NCI-H1436 (cell line): ENCODE measurements at regions not wholly inside any gene's neighbourhood (a gene's known extent, or its start where the extent isn't known, plus 50 kb on each side); places are given as distances from the start of the nearest gene placed in this dataset.
"Not testable (repeated sequence)": the region's sequence is repeated elsewhere in the genome, so short reads cannot be mapped to it uniquely, and the experiment has no call there.

Experiments
- DNase-seq: peaks from one replicate; lab custom pipeline; 2025; lab: John Stamatoyannopoulos, UW

DNA sequence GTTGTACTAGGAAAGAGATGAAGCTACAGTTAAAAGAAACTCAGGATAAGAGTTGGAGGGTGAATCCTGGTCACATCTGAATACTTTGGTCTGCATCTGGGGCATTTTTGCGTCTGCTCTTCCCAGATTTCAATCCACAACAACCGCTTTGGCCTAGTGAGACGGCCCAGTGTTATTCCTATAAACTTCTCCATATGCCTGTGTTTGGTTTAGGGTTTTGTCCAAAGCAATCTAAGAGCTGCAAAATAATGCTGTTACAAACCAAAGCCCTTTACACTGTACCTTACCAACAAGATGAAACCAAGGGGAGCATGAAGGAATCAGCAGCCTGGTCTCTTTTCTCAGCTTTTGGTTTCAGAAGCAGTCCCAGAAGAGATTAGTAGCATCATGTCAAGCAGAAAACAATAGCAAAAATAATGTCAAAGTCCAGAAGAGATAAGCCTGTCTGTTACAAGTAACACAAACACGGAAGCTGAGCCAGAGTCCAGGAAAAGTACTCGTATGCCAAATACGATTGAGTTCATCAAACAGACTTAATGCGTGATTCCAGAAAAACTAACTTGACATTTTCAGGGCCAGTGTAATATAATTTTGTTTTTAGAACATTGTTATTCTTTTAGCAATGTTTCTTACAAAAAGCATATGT lies 379.9 kb upstream of the ACO1 start:
- DNase-seq, result no peak

DNA sequence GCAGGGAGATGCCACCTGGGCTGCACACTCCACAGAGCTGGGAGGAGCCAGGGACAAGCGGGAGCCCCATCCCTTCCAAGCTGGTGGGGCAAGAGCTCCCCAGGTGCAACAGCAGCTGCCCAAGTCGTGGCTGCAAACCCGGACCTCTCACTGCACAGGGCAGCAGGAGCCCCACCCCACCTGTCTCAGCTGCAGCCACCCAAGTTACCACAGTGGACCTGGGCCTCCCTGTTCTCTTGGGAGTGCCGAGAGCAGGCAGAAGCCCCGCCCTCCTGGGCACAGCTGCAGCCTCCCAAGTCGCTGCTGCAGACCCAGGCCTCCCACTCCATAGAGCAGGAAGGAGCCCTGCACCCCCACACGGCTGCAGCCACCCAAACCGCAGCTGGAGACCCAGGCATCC lies 374.1 kb upstream of the ACO1 start:
- DNase-seq, result no peak

DNA sequence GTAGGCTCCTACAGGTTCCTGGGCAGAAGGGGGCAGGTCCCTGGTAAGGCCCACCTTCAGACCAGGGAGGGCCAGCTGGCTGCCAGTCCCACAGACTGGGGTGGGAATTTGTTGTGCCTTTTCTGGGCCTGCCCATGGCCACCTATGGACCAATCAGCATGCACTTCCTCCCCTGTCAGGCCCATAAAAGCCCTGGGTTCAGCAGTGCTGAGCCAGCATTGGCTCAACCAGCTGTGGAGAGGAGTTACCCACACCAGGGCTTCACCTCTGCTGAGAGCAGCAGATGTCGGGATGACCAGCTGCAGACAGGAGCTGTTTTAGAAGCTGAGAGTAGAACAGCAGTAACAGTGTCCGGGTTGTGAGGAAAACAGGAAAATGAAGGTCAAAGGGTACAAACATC lies 373.4 kb upstream of the ACO1 start:
- DNase-seq, result no peak

DNA sequence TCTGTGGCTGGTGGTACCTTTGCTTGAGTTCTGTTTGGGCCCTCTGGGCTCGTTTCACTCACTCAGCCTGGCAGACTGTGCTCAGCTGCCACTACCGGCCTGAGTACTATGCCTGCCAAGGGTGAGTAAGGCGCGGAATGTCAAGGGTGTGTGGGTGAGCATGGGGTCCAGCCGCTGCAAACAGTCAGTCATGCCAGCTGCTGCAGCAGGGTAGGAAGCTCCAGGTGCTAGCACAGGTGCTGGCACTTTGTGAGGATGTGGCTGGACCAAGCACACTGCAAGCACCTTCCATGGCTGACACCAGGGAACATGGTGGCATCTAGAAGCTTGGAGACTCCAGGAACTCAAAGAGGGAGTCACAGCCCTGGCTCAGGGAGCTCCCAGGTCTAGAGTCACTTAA lies 368.6 kb upstream of the ACO1 start:
- no peak for DNase-seq

DNA sequence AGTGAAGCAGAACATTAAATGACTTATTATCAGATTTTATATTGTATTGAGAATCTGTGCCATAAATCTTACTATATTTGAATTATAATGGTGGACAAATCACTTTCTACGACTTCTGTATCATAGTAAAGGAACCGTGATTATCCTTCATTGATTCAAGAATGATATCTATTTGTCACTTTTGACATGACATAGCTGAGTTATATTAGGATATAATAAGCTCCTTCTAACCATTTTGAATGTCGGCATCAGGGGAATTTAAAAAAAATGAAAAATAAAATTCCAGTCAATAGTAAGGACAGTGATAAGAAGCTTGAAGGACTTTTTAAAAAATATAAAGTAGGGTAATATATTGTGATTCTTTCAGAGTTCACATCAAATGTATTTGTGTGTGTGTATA lies 338.9 kb upstream of the ACO1 start:
- DNase-seq, result no peak

DNA sequence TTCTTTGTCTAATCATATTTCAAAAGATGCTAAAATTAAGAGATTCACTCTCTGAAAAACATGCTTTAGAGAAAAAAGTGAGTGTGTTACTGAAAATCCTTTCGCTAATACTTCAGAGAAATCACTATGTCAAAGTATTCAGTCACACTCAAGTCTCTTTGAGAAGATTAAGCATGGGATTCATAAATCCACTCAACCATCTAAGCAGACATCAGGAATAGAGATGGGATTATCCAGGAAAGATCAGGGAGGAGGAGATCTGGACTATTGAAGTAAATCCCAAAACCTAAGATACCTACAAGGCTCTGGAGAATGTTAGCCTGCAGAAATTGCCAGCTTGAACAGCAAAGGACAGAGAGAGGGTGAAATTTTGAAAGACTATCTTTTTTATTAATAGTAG lies 317.2 kb upstream of the ACO1 start:
- DNase-seq, result no peak

DNA sequence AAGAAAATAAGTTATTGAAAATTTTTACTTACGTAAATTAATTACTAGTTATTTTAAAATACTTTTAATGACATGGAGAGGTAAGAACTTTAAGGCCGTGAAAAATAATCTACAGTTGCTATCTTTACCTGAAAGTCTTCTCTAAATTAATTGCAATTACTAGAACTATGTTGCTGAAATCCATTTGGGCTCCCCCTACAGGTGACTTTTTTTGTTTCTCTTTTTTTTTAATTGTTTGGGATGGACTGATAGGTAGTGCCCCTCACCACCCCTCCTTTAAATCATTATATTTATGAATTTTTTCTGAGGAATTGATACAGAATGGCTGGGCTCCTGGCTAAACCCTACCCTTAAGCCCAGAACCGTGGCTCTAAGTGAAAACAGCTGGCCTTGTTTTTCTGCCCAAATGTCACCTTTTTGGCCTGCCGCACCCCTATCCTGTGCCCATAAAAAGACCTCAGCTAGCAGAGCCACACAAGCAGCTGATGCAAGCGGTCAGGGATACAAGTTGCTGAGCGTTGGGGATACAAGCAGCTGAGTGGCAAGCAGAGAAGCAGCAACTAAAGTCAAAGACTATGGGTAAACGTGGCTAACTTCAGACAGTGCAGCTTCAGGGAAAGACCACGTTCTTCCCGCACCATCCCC lies 315.2 kb upstream of the ACO1 start:
- DNase-seq, result no peak

DNA sequence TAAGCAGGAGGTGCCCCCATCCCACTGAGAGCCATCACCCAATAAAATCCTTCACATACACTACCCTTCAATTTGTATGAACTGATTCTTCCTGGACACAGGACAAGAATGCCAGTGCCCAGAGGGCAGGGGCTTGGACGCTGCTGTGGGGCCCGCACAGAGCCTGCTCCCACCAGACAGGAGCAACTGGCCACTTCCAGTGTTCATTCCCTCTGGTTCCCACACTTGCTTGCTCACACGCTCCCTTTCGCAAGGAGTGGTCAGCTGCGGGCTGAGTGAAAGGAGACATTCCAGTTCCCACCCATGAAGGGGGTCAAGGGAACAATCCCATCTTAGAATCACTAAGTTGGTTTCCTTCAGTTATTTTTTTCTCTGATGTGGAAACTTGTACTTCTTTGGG lies 314.5 kb upstream of the ACO1 start:
- no peak for DNase-seq

DNA sequence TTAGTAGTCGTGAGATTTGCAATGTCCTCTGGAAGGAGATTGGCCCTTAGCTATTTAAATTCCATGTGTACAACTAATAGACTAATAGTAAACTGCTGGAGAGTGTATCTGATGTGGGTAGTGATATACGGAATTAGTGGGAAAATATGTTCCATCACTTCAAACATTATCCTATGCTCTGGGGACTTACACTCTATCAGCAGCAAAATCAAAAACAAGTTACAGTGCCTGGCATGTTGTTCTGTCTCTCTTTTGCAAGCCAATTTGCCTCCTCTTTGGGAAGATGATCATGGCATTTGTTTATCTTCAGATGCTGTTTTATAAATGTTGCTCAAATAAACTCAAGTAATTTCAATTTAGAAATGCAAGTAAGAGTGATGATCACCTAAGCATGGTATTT lies 311.9 kb upstream of the ACO1 start:
- DNase-seq, result no peak

DNA sequence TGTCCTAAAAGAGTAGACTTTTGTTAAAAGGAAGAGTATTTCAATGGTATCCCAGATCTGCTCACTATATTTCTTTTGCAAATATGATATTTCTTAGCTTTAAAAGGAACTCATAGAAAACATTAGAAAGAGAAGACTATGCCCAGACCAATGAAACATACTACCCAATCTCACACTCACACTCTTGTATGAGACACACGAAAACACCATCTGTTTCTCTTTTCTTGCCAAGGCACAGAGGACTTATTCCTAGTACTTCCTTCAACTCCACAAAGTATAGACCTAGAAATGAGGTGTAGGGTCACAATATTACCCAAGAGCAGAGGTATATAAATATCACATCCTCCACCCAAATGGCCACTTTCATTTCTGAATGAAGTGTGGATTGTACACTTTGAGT lies 292.4 kb upstream of the ACO1 start:
- DNase-seq, result no peak

DNA sequence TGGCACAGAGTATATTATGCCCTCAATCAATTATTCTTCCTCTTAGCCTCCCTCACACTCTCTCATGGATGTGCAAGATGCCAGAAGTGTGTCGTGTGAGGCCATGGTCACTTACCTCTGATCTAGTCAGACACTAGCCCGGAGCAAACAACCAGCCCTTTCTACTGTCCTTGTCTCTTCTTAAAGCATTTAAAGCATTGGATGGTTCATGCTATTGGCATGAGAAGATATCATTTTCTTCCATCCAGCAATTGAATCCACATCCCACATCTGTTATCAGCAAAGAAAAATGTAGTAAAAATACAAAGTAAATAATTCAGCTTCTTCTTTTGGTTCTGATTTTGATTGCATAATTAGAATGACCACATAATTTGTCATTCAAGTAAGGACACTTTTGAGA lies 267.2 kb upstream of the ACO1 start:
- DNase-seq, result no peak

DNA sequence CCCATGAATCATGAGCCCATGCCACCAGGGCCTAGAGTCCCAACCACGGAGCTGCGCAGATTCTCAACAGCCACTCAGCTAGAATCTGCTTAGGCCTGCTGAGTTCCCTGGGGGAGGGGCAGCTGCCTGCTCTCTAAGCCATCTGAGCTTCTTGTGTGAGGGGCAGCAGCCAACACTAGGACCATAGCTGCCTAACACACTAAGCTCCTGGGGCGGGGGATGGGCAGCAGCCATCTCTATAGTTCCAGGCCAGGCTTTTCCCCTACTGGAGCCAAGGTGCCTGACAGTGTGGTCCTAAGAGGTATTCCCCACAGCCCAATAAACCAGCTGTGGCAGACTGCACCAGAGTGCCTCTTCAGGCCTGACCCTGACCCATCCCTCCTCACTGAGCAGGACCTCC lies 255.9 kb upstream of the ACO1 start:
- DNase-seq, result no peak

DNA sequence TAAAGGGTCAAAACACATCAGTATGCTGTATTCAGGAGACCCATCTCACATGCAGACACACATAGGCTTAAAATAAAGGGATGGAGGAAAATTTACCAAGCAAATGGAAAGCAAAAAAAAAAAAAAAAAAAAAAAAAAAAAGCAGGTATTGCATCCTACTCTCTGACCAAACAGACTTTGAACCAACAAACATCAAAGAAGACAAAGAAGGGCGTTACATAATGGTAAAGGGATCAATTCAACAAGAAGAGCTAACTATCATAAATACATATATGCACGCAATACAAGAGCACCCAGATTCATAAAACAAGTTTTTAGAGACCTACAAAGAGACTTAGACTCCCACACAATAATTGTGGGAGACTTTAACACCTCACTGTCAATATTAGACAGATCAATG lies 253.7 kb upstream of the ACO1 start:
- DNase-seq, result not testable (repeated sequence)

DNA sequence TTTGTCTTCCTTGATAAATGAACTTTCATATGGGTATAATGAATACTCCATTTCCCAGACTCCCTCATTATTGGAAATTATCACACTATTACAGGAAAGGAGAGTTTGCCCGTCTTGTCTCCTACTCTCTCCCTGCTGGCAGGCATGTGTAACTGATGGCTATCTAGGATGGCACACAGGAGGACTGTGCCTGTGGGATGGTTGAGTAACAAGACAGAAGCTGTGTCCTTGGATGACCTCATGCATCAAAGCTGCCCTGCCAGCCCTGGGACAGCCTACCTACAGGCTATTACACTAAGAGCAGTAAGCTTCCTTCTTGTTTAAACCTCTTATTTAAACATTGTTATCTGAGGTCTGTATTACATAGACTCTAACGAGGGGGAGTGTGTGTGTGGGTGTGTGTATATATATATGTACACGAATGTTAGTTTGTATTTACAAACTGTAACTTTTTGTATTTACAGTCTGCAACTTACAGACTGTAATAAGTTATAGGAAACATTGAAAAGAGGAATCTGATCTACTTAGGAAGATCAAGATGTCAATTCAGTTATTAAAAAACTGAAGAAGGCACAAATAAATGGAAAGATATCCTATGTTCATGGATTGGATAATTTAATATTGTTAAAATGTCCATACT lies 247.6 kb upstream of the ACO1 start:
- DNase-seq, result no peak

DNA sequence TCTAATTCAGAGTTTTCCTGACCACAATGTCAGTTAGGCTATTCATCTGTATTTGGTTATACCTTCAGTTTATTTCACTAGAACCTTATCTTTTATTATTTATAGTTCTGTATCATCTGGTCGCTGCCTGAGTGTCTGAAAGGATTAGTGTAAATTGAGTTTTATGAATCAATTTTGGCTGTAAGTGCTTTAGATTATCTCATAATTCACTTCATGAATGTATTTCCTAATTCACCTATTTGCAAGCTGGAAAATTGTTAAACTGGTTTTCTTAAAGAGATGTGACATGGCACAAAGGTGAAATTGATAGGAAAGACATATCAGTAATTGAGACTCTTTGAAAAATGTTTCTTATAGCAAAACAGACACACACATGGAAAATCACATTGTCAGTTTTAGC lies 242.4 kb upstream of the ACO1 start:
- no peak for DNase-seq

DNA sequence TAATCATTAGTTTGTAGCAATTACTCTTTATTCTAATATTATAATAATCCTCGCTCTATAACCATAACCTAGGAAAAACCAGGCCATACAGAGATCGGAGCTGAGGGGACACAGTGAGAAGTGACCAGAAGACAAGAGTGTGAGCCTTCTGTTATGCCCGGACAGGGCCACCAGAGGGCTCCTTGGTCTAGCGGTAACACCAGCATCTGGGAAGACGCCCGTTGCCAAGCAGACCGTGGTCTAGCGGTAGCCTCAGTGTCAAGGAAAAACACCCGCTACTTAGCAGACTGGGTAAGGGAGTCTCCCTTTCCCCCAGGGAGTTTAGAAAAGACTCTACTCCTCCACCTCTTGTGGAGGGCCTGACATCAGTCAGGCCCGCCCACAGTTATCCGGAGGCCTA lies 235.9 kb upstream of the ACO1 start:
- not testable (repeated sequence) for DNase-seq

DNA sequence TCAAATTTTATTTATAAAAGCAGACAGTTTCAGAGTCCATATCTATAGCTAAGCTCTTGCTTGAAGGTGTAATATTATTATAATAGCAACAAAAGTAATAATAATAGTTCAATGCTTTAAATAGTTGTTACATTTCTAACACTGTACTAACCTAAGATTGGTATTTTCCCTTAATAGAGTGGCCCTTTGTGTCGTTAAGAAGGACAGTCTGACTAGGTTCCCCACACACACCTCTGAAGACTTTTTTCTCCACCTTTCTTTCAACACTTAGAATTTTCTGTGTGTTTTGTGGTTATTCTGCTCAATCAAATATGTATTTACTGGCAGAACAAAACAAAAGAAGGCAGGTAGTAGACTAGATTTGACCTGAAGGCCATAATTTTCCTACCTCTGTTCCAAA lies 223.2 kb upstream of the ACO1 start:
- DNase-seq, result no peak

DNA sequence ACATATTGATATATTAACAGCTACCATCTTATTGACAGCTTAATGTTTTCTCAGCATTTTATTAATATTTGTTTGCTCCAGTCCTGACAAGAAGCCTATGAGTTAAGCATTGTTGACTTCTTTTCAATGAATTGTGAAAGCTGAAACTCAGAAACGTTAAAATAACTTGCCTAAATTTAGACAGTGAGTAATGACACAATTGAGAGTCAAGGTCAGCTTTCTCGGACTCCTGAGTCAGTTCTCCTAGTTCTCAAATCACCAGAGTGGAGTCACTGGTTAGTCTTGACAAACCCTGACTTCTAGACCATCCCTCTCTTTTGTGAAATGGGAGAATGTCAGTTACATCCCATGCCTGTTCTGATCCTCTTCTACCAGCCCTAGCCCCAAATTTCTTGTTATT lies 222.7 kb upstream of the ACO1 start:
- DNase-seq, result no peak

DNA sequence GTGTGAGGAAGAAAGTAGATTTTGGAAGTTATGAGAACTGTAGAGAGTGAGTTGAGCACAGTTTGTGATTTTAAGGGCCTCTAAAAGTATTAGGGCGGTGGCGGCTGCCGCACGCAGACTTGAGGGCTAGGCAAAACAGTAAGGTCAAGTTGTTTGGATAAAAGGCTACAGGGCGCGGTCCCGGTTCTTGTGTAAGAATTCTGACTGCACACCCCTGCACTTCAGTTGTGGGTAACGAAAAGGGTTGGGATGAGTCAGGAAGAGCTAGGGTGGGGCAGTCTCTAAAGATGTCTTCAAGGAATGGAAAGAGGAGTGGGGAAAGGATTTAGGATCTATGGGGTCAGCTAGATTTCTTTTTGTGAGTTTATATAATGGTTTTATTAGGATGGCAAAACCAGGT lies 218.1 kb upstream of the ACO1 start:
- DNase-seq, result not testable (repeated sequence)

DNA sequence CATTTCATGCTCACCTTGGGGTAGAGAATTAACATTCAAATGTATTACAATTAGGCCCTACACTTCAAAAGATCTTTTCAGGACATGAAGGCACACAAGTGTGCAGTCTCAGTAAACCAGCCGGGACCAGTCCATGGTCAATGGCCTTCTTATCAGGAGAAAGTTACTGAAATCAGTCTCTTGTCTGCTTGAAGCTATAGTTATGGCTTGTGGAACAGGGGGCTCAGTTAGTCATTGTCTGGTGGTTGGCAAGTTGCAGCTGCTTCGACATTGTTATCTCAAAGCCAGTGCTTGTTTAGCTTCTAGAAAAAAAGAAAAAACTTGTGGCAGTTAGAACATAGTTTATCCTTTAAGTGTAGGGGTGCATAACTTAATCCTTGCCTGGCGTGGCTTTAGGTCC lies 213.1 kb upstream of the ACO1 start:
- DNase-seq, result no peak

DNA sequence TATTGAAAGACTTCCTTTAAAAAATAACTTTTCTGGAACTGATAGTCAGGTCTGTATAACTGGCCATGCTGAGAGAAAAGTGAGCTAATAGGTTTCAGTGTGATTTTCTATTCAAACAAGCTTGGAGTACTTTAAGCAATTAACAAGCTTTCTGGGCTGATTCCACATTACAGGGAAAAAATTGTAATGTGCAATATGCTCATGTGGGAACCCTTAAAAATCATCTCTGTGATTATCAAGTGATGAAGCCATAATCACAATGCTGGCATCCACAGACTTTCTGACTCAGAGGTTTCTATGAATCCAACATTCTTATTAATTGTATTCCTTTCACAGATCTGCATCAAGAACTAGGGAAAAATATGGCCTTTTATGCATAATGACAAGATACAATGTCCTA lies 212.2 kb upstream of the ACO1 start:
- DNase-seq, result no peak

DNA sequence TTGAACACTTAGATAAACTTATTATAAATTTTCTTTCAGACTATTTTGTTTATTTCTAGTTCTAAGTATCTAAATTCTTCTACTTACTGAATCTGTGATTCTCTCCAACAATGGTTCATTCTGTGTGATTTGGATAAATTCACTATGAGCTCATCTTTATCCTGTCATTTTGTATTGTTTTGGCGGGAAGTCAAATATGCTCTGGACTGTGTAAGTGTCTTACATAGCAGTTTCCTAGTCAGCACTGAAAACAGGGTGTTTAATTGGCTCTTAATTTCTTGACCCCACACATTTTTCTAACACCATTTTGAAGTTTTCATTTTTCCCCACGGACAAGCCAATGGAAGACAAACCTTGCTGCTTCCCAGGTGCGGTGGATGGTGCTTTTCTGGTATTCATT lies 207.0 kb upstream of the ACO1 start:
- no peak for DNase-seq

DNA sequence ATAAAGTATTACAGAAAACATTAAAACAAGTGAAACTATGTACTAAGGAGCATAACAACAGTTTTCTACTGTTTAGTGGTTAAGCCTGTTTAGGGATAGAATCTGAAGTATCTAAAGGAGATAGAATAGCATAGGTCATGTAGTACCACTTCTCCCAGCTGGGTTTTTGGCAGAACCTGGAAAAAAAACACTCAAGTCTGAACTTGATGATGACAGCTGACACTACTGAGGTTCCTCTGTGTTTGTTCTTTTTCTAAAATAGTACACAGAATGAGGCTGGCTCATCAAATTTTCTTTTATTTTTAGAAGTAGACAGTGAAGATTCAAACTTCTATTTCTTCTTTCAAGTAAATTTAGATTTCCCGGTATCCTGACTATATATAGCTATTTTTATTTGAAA lies 203.8 kb upstream of the ACO1 start:
- DNase-seq, result no peak

DNA sequence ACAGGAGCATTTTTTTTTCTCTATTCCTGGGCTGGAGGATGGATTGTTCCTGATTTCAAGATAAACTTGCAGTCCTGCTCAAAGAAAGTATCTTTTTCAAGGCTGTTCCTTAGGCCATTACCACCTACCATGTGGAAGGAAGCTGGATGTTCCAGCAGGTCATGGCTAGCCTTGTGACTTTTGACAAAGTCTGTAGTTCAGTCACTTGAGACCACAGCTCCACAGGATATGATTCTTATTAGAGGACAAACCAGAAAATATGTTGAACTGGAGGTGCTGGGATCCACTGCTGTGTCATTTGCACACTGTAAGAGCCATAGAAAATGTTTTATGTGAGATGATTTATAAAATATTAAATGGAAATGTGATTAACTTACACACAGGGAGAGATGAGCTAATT lies 184.2 kb upstream of the ACO1 start:
- no peak for DNase-seq
